ENCODE measurements at regions not wholly inside any gene's neighbourhood (a gene's known extent, or its start where the extent isn't known, plus 50 kb on each side); places are given as distances from the start of the nearest gene placed in this dataset.

DNA sequence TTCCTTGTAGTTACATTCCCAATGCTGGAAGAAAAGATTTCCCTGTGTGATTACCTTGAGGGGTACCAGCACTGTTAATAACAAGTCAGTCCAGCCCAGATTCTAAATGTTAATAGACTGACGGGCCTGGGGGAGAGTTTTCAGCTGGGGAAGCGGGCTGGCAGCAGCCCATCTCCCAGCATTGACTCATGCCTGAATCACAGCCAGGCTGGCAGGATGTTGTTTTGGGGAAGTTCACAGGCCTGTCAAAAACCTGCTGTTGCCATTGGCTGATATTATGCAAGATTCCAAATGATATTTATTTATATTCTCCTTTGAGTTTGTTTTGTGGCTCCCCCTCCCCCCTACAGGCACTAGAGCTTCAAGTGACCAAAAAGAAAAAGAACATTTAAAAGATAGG, 213.9 kb upstream of the CNR1 start:
- no peak for DNase-seq

DNA sequence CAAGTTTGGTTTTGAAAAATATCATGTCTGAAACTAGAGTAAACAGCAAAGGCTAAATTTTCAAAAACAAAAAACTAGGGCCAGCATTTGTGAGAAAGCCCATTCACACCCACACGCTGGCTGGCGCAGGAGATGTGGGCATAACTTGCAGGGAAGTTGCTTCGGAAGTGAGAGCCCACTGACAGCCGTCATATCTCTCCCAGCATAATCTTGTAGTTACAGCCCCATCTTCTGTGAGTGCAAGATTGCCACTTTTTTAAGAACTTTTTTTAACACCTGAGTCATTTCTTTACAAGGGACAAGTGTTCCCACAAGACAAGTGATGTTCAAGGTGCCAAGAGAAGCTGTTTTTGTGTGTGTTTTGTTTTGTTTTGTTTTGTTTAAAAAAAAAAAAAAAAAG, 212.5 kb upstream of the CNR1 start:
- no peak for DNase-seq

DNA sequence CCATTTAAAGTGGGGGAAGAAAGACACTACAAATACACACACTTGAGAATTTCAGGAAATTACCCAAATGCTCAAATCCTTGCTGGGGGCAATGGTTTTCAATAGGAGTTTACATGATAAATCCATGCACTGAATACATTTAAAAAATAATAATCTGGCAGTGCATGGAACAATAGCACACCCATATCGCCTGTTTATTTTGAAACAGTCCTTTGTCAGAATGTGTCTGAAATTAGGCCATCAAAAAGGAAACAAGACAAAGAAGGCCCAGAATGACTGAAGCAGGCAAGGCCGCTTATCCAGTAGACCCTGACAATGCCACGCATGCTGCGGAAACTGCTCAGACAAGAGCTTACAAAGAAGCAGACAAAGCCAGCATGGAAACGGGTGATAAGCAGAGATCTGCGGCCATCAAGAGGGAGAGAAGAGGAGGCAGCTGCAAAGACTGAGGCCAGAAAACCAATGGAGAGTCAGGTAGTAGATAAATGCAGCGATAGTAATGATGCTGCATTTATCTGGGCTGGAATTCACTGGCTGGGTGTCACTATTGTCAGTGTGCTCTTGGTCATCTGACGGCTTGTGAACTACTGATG, 211.9 kb upstream of the CNR1 start:
- DNase-seq, result no peak

DNA sequence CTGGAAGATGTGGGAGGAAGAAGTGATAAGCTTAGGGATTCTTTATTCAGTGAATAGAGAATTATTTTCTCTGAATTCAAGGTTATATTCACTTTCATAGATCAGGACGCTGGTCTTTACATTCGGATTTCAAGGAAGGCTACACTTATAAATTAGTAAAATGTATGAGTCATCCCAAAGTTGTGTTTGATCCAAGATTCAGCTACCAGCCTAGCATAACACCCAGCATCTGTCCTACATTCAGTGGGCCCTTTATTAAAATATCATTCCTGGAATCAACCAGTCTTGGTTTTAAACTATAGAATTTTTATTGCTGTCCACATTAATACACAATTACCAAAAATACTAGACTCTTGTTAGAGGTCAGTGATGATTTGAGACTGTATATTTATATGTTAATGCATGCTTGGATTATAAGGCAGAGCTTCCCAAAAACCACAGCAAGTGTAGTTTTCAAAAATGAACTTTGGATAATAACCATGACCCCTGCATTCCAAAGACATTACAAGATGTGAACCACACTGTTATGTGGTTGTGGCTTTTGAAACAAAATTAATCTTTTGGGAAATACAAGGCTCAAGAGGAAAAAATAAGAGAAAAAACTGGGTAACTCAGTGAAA, 210.7 kb upstream of the CNR1 start:
- no peak for DNase-seq

DNA sequence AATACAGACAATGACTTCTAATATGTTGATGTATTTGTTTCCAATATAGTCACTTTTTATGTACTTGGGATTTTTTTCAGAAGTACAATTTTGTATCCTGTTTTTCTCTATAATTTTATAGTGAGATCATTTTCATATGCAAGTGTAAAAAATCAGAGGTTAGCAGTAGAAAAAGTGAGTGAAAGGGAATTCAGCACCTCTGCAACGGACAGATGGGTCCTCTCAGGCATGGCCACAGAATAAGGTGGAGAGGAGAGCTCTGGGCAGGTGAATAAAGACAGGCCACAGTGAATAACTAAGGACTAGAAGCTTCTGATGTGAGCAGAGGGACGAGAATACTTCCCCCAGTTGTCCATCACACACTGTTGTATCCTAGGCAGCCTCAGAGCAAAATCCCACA, 210.1 kb upstream of the CNR1 start:
- DNase-seq, result no peak

DNA sequence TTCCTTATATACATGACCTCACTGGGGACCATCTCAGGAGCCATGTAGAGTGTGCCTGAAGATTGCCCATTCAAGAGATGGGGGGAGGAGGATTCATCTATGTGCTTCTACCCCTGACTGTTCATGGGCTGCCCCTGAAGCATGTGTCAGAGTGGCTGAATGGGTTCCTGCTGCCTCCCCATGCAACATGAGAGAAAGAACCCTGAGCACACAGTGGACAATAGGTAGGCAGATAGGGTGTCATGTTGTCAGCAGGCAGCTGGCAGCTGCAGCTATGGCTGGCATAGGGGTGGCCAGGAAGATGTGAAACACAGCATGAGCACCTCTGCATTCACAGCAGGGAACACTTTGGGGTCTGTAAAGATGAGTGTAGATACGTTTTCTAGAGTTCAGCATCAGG, 208.4 kb upstream of the CNR1 start:
- no peak for DNase-seq

DNA sequence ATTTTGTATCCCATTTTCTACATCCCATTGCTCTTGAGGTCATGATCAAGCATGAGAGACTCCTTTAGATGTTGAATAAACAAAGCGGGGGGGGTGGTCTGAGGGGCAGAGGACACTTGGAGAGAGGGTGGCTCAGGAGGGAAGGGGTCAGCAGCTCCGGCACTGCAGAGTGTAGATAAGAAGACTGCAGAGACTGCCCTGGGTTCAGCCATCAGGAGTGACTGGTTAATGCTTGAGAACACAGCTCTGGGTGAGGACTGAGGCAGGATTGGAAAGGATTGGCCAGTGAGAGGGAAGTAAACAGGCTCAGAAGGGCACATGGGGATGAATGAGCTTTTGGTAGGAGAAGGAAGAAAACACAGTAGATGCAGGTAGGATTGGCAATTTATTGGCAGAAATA, 205.3 kb upstream of the CNR1 start:
- DNase-seq, result no peak

DNA sequence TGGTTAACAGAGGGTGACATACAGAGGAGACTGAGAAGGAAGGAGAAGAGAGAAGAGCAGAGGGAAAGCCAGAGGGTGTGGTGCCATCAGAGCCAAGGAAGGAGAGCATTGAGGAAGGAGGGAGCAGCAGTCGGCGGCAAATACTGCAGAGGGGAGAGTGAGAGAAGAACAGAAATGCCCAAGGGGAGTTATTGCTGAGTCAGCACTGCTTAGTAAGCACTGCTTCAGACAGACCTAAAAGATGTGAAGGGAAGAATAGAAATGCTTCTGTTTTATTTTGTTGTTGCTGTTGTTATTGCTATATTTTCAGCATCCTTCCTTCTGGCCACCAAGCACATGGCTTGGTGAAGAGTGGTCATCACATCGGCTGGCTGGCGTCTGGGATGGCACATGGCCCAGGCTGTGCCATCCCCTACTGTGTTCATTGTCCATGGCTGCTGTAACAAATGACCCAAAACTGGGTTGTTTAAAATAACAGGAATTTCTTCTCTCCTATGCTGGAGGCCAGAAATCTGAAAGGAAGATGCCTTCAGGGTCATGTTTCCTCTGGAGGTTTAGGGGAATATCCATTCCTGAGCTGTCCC, 204.1 kb upstream of the CNR1 start:
- no peak for DNase-seq

DNA sequence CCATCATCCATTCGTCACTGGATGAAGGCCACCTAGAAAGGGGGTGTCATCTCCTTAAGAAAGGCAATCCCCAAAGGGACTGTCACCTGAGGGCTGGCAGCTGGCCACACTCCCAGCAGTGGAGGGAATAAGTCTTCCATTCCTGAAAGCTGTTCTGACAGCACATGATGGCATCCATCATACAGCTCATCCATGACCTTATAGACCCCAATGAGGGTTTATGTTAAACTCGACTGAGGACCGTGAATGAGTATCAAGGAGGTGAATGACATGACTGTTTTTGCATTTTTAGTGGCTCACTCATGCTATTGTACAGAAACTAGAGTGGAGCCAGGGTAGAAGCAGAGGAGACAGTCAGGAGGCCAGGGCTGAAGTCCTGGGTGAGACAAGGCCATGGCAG, 203.1 kb upstream of the CNR1 start:
- DNase-seq, result no peak

DNA sequence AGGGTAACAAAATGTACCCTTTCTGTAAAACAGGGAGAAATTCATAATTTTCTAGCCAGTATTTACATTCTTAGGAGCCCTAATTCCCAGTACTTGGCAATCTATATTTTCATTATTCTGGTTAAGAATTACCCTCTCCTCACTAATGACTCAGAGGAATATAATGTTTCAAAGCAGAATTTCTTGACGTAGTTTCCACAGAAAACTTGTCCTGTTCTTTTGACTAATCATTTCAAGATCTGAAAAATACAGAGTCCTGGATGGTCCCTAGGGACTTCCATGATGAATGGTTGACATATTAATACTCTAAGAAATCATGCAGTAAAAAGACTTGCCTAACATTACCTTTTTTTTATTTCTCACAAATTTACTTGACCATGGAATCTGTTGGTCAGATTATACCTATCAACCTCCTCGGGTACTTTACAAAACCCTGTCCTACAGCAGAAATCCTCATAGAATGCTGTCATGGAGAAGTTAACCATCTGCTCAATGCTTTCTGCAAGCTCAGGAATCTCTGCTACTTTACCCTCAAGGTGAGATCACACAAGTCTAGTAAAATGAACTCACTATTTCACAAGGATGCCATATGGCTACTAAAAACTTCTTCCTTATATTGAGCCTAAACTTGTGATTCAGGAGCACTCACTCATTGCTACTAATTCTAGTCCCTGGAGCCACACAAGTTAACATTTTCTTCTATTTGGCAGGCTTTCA, 202.1 kb upstream of the CNR1 start:
- DNase-seq, result no peak

DNA sequence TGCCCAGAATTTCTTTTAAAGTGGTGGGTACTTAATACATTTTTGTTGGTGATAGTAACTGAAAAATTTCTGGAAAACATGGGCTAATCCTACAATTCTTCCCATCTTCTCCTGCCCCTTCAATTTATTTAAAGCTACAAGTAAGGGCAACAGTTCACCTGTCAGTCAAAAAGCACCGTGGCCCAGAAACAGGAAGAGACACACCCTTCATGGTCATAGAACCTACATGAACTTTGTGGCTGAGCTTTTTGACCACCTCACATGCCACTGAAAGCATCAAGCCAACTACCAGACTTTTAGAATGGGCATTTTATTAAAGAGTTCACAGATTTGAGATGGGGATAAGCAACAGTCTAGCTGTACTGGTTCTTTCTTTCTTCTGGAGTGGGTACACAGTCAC, 201.1 kb upstream of the CNR1 start:
- no peak for DNase-seq

DNA sequence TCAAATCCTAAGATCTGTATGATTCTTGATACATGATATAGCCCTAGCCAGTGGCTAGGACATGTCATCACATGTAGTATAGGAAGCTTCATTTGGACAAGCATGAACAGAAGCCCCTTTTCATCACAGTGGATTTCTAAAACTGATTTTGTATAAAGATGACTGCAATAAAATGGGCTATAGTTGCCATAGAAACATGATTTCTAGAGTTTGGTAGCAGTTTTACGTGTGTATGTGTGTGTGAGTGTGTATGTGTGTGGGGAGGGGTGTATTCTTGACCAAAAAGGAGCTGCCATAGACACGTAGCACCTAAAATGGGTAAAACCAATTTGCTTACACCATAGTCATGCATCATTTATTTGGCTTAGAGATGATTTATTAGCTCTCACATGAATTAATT, 200.5 kb upstream of the CNR1 start:
- no peak for DNase-seq

DNA sequence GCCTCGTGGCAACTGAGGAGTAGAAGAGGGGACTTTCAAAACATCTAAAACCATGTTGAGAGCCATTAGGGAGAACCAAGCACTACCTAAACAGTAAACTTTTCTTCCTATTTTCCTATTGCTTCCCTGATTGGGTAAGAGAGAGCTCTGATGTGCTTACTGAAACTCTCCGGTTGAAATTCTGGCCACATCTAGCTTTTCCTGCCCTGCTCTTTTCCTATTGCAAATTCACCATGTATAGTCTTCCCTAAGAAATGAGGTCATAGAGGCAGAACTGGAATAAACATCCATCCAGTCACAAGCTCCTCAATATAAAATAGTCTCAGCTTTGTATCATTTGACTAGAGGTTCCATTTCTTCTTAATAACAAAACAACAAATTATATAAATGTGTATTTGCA, 199.5 kb upstream of the CNR1 start:
- DNase-seq, result no peak

DNA sequence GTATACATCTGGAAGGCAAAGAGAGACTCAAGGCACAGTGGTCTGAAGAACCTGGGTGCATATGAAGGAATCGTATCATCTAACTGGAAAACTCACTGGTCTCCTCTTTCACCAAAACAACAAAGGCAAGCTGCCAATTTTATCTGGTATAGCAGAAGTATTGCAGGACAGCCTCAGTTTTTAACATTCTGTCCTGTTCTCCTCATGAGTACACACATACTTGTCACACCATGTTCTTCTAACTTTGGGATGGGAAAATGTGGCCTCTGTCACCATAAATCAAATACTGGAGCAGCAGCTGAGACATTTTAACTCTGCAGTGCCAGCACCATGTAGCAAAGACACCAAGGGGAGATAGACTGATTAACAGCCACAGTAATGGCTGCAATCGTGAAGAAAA, 199.1 kb upstream of the CNR1 start:
- DNase-seq, result no peak

DNA sequence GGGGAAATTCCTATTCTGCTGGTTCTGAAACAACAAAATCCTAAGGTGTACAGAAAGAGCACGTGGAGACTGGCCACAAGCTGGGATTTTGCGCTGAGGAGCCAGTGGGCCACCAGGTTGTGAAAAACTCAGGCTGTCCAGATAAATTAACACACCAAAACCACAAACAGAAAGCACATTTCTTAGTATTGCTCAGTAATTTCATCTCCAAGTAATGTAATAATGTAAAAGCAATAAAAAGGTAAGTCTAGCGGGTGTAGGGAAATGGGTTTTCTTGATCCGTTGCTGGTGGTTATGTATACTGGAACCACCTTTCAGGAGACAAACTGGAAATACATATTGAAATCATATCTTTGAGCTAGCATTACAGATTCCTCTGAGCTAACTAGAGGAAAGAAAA, 195.6 kb upstream of the CNR1 start:
- DNase-seq, result no peak

DNA sequence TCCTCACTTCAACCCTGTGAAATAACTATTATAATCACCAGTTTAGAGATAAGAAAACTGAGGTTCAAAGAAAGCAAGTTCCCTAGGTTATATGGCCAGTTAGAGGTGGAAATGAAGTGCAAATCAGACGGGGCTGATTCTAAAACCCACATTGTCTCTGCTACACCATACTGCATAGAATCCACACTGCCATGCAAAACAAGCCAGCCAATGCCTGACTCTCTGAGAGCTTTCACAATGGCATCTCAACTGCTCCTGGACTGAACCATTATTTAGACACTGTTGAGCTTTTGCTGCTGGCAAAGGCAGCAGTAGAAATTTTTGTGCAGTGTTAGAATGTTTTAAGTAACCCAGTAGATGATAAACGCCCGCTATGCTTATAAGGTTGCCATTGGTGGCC, 195.2 kb upstream of the CNR1 start:
- no peak for DNase-seq

DNA sequence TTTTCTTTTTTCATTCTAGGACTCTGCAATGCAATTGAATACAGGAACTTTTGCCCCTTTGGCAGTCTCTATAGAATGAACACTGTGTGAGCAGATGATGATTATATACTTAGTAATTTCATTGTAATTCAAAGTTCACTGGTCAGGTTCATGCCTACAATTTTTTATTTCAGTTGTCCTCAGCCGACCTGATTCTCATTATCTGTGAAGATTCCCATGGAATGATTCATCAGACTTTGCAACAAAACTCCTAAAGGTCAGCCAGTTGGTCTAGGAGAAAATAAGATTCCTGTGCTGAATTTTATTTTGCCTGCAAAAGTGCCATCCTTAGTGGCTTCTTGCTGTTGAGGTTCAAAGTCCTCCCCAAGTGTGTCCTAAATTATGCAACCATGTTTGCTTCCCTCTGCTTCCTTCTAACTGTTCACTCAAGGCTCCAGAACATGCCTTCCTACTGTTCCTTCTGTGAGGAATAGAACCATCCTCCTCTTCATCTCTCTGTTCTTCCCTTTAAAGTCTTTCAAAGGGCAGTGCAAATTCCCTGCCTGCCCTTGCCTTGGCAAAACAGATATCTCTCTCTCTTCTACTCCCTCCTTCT, 194.2 kb upstream of the CNR1 start:
- no peak for DNase-seq

DNA sequence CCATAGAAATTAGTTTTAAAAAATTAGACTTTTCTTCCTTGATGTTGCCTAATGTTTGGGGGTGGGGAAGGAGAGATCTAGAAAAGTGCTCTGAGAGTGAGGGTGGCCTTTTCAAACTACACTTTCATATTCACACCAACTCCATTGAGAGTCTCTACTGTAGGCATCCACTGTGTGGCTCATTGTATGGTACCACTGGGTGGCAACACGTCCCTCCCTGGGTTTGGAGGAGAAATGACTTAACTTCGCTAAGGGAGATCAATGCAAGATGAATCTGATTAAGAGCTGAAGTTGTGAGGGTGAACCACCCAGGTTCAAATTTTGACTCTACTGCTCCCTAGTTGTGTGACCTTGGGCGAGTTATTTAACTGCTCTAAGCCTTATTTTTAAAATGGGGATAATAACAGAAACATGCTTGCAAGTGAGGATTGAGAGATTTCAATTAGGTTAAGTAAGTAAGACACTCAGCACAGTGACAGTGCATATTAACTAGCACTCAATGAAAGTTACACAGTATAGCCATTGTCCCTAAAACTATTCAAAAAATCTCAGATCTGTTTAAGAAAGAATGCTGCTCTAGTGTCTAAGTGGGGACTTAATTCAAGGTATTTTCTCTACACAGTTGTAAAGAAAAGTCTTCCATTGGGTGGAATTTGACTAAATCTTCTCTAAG, 193.5 kb upstream of the CNR1 start:
- no peak for DNase-seq

DNA sequence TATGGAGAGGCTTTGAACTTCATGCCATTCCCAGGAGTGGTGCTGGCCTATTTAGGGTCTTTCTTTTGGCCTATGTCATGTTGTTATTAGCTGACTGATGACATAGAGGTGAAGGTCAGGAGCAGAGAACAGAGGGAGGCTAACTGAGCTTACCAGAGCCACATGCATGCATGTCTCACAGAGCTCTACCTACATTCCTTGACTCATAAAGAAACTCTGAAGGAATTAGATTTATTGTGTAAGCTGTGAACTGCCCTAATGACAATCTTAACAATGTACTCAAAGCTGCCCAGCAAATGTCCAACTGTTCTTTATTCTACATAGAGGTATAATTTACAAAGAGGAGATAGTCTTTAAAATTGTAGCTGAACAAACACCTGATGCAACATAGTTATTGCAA, 192.7 kb upstream of the CNR1 start:
- no peak for DNase-seq

DNA sequence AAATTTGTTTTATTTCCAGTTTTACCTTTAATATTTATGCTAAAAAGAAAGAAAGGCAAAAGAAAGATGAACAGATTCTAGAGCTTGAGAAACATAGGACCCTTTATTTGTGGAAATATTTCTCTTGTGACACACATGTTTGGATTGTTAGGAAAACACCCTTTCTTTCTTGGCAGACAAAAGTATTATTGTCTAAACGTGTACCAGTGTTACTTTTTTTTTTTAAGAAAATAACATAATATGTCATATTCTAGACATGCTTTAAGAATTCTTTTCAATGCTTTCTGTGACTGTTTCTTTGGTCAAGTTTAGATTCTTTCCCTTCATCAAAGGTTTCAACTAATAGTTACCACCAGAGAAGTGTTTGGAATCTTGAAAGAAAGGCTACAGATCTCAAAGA, 183.4 kb upstream of the CNR1 start:
- DNase-seq, result no peak

DNA sequence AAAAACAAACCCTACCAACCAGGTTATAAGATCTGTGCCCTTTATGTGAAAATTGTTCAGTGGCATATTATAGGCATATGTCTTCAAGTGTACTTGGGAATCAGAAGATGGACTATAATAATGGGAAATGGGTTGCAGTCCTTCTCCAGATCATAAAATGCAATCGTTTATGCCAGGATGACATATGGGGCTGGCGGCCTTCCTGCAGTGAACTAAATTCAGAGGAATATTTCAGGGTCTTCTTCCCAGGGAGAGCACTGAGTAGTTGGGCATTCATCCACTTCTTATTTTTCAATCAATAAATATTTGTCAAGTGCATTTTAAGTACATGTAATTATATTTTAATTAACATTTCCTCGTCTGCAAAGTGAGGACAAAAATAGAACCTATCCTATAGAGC, 176.2 kb upstream of the CNR1 start:
- DNase-seq, result no peak

DNA sequence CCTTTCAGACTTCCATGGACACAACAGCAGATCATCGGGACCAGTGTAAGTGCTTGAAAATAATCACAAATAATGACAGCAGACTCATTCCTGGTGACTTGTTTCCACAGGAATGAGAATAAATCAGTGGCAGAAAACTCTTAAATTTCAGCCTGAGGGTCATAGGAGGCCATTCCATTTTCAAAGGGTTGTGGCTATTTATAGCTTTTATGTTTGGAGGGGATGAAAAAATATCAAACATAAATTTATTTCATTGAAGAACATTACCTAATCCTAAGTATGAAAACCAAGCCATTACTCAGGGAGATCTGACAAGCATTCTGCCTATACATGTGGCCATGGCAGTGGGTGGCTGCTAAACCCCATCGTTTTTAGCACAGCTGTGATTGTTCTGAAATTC, 173.6 kb upstream of the CNR1 start:
- no peak for DNase-seq

DNA sequence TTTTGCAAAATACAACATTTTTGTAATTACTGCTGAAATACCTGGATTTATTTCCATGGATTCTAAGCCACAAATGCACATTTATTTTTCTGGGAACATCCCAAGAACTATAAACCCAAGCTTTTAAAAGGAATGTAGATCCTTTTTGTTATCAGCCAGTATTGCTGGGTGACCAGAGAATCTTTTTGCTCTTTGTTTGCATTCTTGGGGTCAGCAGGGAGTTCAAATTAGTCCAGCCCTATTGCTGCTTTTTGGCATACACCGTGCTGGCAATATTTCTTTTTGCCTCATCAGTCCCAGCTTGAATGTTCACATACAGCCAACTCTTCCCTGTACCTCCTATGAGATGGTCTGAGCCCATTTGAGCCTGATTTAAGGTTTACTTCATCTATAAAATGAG, 155.2 kb upstream of the CNR1 start:
- no peak for DNase-seq

Measured in hindlimb muscle (tissue), 1 donor.